Ammon's horn (tissue), 1 donor: ENCODE measurements at regions not wholly inside any gene's neighbourhood (a gene's known extent, or its start where the extent isn't known, plus 50 kb on each side); places are given as distances from the start of the nearest gene placed in this dataset.
"Not testable (repeated sequence)": the region's sequence is repeated elsewhere in the genome, so short reads cannot be mapped to it uniquely, and the experiment has no call there.

ENCODE experiments used
- DNase-seq: peaks from one replicate; pipeline ENCODE4 v3.0.0-alpha.2; 2016; ENCODE audit warnings: low spot score

DNA sequence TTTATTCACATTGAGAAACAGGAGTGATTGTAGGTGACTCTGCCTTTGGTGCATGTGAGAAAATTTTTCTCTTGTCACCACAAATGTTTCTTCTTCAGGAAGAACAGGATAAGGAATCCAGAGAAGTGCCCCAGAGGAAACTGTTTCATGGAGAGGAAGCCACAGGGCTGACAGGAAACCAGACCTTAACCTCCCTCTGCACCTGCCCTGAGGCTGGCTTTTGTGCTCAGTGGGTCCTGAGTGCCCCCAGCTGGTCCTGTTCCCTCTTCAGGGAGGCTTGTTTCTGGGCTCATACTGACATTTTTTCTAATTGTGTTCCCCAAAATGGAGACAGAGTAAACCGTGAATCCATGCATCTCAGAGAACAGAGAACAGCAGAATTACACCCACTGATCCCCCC is 546.3 kb downstream of the GOLGA6L6 start:
- not testable (repeated sequence) for DNase-seq

DNA sequence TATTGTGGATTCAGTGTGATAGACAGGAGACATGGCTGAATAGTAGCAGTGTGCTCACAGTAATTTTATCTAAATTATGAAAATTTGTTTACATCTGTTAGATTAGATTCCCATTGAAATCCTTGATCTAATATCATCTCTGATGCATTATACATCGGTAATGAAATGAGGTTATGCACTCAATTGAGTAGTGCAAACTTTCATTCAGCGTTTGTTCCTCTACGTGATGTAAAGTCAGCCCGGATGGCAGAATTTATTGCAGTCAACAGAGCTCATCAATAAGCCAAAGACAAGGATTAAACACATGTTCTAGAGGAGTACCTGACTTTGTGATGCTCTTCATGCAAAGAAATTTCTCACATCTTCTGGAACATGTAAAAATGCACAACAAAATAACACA is 549.2 kb downstream of the GOLGA6L6 start:
- no peak for DNase-seq

DNA sequence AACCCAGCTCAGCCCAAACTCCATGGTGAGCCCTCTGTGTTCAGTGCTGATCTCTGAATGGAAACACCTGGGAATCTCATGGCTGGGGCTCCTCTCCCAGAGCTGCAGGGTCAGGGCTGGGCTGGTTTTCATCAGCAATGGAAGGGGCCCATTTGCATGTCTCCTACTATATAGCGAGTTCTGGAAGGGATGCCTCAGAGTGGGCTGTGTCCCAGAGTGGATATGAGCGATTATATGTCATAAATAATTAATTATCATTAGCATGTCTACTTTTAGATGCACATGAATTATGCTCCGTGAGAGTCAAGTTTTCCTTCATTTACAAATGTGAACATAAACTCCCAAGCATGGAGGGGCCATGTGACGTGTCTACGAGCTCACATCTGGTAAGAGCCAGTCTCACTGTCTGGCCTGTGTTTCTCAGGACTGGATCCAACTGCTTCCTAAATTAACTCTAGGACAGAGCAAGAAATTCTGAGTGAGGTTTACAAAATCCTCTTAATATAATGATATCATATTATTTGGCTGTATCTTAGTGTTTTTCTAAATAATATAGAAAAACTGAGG is 553.4 kb downstream of the GOLGA6L6 start:
- DNase-seq = no peak

DNA sequence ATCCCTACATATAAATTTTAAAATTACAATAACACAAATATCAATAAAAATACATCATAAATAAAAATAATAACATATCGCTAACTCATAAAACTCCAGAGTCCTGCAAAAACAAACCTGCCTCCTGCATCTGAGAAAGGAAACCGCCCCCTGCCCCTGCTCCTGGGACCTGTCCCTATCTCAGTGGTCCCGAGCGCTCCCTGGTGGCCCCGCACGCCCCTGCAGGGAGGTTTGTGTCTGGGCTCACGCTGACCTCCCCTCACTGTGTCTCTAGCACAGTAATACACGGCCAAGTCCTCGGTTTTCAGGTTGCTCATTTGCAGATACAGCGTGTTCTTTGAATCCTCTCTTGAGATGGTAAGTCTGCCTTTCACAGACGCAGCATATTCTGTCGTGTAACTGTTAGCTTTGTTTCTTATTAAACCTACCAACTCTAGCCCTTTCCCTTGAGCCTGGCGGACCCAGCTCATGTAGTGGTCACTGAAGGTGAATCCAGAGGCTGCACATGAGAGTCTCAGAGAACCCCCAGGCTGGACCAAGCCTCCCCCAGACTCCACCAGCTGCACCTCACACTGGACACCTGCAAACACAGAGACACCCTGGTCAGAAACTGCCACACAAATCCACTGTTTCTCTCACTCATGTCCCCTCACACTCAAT is 554.1 kb downstream of the GOLGA6L6 start:
- DNase-seq = no peak

DNA sequence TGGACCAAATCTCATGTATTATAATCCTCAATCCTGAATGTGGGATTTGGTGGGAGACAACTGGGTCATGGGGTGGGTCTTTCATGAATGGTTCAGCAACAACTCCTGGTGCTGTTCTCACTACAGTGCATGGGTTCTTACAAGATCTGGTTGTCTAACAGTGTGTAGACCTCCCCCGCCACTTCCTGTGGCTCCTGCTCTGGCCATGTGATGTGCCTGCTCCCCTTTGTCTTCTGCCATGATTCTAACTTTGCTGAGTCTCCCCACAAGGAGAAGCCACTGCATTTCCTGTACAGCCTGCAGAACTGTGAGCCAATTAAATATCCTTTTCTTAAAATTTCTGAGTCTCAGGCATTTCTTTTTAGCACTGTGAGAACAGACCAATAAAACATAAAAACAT is 557.5 kb downstream of the GOLGA6L6 start:
- no peak for DNase-seq

DNA sequence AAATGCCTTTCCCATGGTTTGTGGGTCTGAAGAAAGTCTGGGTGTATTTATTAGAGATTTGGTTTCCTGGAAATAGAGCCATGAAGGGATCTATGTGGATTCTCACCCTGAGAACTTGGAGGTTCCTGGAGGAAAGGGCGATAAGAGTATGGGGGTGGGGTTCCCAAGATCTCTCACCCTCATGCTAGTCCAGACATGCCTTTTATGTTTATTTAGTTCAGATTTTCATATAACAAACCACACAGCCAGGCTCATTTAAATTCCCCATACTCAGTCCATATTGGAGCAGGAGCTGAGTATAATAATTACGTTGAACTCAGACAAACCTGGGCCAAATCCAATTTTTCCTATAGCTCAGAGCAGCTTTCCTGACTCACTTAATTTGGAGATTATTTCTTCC is 566.6 kb downstream of the GOLGA6L6 start:
- no peak for DNase-seq

DNA sequence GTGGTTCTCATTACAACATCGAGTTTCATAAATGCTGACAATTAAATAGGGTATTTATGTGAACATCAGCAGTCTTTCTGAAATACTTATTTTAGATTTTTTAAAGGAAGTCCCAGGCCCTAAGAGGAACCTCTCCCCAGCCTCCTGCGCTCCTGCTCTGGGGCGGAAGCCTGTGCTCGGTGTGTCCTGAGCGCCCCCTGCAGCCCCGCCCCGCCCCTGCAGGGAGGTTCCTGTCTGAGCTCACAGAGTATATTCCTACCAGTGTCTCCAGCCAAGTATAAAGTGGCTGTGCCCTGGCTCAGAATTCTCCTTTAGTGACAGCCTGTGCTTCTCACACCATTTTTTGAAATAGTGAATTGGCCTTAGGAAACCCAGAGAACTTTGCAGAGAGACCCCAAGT is 567.9 kb downstream of the GOLGA6L6 start:
- no peak for DNase-seq

DNA sequence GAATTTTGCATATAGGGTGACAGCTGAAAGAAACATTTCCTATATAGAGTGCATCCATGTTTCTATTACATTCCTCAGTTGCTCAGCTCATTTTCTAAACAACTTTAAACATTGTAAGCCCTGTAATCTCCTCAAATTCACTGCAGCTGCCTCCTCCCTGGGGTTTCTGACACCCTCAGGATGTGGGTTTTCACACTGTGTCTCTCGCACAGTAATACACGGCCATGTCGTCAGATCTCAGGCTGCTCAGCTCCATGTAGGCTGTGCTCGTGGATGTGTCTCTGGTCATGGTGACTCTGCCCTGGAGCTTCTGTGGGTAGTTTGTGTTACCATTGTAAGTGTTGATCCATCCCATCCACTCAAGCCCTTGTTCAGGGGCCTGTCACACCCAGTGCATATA is 569.0 kb downstream of the GOLGA6L6 start:
- DNase-seq = not testable (repeated sequence)

DNA sequence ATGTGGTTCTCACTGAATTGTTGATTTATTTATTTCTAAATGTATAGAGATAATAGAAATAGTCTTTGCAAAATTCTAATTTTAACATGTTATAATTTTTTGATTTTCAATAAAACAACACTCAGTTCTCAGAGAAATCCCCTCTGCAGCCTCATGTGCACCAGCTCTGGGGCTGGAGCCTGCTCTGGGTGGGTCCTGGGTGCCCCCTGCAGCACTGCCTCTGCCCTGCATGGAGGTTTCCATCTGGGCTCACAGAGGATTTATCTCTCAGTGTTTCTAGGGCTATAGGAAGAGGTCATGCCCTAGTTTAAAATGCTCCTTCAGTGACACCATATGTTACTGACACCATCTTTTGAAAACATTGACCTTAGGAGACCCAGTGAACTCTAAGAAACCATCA is 576.0 kb downstream of the GOLGA6L6 start:
- DNase-seq = not testable (repeated sequence)

DNA sequence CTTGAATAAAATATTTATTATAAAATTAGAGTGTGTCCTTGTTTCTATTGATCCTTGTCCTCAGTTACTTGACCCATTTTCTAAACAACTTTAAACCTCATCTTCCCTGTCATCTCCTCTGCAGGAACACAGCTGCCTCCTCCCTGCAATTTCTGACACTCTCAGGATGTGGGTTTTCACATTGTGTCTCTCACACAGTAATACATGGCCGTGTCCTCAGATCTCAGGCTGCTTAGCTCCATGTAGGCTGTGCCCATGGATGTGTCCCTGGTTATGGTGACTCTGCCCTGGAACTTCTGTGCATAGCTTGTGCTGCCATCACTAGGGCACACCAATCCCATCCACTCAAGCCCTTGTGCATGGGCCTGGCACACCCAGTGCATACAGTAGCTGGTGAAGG is 577.1 kb downstream of the GOLGA6L6 start:
- DNase-seq = not testable (repeated sequence)

DNA sequence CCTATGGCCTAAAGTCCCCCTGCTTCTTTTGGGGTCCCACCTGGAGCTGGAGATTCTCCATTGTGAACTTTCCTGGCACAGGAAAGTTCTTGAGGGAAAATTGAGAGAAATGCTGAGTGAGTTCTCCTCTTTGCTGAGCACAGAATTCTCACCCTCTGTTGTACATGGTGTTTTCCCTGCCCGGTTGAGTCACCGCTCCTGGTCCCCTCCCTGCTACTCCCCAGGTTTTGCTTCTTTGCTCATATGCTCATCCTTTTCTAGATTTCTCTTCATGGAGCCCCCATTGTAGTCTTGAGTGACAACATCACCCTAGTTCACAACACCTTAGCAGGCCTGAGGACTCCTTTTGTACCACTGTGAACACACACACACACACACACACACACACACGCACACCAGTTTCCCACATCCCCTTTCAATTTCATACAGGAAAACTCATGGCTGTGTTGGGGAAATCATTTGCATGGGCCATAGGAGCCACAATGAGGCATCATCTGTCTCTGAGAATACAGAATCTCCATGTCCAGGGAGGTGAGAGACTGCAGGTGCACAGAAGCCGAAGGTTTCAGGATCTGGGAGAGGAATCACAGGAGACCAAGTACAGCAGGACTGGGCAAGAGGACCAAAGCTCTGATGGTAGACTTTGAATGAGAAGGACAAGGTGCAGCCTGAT is 585.3 kb downstream of the GOLGA6L6 start:
- DNase-seq = no peak

DNA sequence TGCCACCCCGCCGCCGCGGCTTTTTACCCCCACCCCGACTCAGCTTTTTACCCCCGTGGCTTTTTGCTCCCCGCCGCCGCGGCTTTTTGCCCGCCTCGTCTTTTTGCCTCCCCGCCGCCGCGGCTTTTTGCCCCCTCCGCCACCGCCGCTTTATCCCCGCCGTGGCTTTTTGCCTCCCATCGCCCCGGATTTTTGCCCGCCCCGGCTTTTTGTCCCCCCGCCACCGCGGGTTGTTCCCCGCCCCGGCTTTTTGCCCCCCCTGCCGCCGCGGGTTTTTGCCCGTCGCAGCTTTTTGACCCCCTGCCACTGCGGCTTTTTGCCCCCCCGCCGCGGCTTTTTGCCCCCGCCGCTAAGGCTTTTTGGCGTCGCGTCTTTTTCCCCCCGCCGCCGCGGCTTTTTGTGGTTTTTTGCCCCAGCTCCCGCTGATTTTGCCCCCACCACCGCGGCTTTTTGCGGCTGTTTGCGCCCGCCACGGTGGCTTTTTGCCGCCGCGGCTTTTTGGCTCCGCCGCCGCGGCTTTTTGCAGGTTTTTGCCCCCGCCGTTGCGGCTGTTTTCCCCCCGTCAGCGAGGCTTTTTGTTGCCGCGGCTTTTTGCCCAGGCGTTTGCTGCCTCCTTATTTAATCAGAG is 597.2 kb downstream of the GOLGA6L6 start:
- DNase-seq = no peak

DNA sequence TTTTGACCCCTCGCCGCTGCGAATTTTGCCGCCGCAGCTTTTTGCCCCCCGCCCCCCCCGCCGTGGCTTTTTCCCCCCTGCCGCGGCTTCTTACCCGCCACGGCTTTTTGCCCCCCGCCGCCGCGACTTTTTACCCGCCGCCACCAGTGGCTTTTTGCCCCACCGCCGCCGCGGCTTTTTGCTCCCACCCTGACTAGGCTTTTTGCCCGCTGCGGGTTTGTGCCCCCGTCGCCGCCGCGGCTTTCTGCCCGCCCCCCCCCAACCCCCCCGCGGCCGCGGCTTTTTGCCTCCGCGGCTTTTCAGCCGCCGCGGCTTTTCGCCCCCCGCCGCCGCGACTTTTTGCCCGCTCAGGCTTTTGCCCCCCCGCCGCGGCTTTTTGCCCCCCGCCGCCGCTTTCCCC is 598.1 kb downstream of the GOLGA6L6 start:
- no peak for DNase-seq

DNA sequence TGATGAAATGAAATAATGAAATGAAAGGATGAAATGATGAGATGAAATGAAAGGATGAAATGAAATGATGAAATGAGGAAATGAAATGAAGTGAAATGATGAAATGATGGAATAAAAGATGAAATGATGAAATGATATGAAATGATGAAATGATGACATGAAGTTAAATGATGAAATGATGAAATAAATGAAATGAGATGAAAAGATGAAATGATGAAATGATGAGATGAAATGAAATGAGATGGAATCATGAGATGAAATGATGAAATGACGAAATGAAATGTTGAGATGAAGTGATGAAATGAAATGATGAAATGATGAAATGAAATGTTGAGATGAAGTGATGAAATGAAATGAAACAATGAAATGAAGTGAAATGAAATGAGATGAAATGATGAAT is 638.3 kb downstream of the GOLGA6L6 start:
- not testable (repeated sequence) for DNase-seq

DNA sequence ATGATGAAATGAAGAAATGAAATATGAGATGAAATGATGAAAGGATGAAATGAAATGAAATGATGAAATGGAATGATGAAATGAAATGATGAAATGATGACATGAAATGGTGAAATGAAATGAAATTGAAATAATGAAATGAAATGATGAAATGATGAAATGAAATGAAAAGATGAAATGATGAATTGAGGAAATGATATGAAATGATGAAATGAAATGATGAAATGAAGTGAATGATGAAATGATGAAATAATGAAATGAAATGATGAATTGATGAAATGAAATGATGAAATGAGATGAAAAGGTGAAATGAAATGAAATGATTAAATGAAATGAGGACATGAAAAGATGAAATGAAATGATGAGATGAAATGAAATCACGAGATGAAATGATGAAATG is 639.2 kb downstream of the GOLGA6L6 start:
- DNase-seq = not testable (repeated sequence)

DNA sequence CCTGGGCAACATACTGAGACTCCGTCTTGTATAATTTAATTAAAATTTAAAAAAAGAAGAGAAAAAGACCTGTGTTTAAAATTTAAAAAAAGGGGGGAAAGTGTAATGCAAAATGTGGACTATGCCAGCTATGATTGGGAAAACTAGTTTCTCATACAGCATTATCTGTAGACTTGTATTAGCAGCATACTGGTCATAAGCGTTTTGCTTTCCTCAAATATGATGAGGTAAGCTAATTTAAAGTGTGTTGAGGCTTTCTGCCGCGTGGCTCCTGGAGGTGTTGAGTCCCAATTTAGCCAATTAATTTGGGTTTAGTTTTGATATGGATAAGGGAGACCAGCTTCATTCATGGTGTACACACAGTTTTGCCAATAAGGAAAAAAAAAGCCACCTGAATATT is 640.2 kb downstream of the GOLGA6L6 start:
- DNase-seq = not testable (repeated sequence)

DNA sequence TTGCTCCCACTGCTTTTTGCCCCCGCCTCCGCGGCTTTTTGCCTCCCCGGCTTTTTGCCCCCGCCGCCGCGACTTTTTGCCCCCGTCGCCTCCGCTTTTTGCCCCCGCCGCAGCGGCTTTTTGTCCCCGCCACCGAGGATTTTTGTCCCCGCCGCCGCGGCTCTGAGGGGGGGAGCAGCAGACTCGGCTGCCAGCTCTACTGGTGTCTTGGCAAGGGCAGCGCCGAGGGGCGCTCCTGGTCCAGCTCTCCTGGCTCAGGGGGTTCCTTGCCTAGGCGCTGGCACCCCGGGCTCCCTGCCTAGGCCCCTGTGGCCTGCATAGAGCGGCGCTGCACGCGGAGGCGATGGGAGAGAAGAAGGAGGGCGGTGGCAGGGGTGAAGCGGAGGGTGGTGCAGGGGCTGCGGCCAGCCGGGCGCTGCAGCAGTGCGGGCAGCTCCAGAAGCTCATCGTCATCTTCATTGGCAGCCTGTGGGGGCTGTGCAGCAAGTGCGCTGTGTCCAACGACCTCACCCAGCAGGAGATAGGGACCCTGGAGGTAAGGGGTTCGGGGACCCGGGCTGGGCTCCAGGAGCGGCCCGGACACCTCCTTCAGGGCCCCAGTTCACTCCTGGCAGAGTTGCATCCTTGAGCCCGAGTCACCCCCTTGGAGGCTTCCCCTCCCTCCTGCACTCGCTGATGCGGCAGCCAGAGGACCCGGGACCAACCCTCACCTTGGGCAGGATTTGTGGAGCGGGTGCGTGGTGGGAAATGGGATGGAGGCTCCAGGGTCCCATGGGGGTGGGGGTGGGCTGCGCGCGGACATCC is 642.4 kb downstream of the GOLGA6L6 start:
- no peak for DNase-seq

DNA sequence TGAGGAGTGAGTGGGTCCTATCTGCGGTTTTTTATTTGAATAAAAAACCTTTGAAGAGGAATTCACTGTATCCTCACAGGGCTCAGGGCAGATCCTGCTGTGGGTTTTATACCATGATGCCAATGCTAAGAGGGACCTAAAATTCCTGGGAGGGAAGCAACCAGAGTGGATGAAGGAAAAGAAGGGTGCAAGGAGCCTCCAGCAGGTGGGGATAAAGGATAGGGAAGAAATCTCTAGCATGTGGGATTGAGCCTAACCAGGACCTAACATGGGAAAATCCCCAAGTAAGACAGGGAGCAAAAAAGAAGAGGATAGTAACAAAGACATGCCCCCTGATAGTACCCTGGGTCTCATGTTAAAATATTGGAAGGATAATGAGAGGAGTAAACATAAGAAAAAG is 652.8 kb downstream of the GOLGA6L6 start:
- DNase-seq = not testable (repeated sequence)

DNA sequence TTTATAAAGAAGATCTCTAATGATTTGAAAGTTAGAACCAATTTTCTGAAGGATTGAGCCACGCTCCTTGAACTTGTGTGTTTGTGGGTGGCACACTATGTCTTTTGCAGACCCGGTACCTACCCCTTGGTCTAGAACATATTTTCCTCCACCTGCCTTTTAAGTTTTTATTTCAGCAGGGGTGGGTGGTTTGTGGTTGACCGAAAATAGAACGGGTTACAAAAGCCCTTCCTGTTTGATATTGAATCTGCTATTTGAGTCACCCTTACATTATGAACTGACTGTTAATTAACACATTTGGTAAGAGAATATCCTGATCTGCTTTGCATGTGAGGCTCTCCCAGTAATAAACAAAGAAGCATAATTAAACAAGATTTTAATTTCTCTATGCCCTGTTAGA is 697.5 kb downstream of the GOLGA6L6 start:
- not testable (repeated sequence) for DNase-seq
